ENCODE measurements at regions not wholly inside any gene's neighbourhood (a gene's known extent, or its start where the extent isn't known, plus 50 kb on each side); places are given as distances from the start of the nearest gene placed in this dataset.

DNA sequence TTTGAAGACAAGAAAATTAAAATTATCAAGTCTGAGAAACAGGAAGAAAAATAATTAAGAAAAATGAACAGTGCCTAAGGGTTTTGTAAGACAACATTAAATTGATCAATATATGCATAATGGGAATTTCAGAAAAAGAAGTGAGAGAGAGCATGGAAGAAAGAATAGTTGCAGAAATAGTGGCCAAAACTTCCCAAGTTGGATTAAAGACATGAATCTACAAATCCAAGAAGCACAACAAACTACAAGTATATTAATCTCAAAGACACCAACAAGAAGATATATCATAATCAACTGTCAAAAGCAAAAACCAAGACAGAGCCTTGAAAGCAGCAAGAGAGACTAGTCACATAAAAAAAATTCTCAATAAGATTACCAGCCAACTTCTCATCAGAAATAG lies 488.0 kb downstream of the RASEF start:
- no peak for TF ChIP-seq CTCF (IDR thresholded peaks at IDR 0.05)
- no peak for TF ChIP-seq POLR2A (IDR thresholded peaks at IDR 0.05)

Data from lower leg skin (tissue), 3 donors.